ENCODE measurements at regions not wholly inside any gene's neighbourhood (a gene's known extent, or its start where the extent isn't known, plus 50 kb on each side); places are given as distances from the start of the nearest gene placed in this dataset.
A peak's percentile ranks its signal among the peaks of the same experiment; 100 is the strongest.

- Histone ChIP-seq H3K9me2 (ENCODE audit: insufficient read depth) (0 out of 2 replicates have a peak, but pooled peaks cover 6% of the 10 kb centered on the region), H3F3A (ENCODE audit: insufficient read depth, low read depth) (no peaks in the 10 kb centered on the region), H3K27me3 (ENCODE audit: insufficient read depth, low read depth) (peaks cover 15% of the 10 kb centered on the region), H2AFZ (no peak overlapping the region), H3K4me1 (replicated peaks; ENCODE audit: insufficient read depth) (no peaks in the 10 kb centered on the region), H3K4me2 (no peak overlapping the region), H3K27ac (no peak overlapping the region), H3K4me3 (no peak overlapping the region), H4K20me1 (ENCODE audit: insufficient read depth) (no peaks in the 10 kb centered on the region), H3K9me3 (ENCODE audit: insufficient read depth, low read depth) (no peaks in the 10 kb centered on the region), H3K36me3 (ENCODE audit: low read depth) (no peaks in the 10 kb centered on the region), H3K79me2 (ENCODE audit: low read depth) (no peaks in the 10 kb centered on the region)
- CTCF ChIA-PET = no interaction called here
- intact Hi-C loops (cut with micrococcal nuclease; ENCODE audit: unreplicated experiment) = no loop called here
- no peak for TF ChIP-seq EZH2 (IDR thresholded peaks at IDR 0.05; ENCODE audit: low read depth)
- TF ChIP-seq, protein P1, sequence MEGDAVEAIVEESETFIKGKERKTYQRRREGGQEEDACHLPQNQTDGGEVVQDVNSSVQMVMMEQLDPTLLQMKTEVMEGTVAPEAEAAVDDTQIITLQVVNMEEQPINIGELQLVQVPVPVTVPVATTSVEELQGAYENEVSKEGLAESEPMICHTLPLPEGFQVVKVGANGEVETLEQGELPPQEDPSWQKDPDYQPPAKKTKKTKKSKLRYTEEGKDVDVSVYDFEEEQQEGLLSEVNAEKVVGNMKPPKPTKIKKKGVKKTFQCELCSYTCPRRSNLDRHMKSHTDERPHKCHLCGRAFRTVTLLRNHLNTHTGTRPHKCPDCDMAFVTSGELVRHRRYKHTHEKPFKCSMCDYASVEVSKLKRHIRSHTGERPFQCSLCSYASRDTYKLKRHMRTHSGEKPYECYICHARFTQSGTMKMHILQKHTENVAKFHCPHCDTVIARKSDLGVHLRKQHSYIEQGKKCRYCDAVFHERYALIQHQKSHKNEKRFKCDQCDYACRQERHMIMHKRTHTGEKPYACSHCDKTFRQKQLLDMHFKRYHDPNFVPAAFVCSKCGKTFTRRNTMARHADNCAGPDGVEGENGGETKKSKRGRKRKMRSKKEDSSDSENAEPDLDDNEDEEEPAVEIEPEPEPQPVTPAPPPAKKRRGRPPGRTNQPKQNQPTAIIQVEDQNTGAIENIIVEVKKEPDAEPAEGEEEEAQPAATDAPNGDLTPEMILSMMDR (conservative IDR thresholded peaks at IDR 0.05) = no peak
- POLR2A ChIA-PET (ENCODE audit: unreplicated experiment) = interaction anchor here (0.6 kb wide), 1 partner anchor 106 kb away, joined by 3 read pairs; no protein-coding TSS in a partner anchor
- DNase-seq = no peak
- BruUV-seq (replicated peaks) = no TSS peak
These were observed 598.1 kb downstream of the SH2D4B start for GRCh38 chr10:81135851-81136250.

- no peak for TF ChIP-seq EZH2 (IDR thresholded peaks at IDR 0.05; ENCODE audit: low read depth)
- TF ChIP-seq, protein P1 (conservative IDR thresholded peaks at IDR 0.05) = no peak
- POLR2A ChIA-PET (ENCODE audit: unreplicated experiment) = interaction anchor here (0.6 kb wide), 1 partner anchor 106 kb away, joined by 3 read pairs; no protein-coding TSS in a partner anchor
These were observed 598.6 kb downstream of the SH2D4B start for GRCh38 chr10:81136261-81136660.

DNA sequence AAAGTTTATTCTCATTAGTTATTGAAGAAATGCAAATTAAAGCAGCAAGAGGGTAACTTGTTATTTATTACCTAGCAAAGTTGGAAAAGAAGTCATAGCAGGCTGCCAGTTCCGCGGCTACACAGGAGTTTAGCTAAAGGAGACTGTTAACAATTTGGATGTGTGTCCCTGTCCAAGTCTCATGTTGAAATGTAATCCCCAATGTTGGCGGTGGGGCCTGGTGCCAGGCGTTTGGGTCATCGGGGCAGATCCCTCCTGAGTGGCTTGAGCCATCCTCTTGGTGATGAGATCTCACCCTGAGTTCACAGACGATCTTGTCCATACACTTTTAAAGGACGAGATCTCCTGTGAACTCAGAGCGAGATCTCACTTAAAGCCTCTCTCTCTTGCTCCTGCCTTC is 608.3 kb downstream of the SH2D4B start:
- DNase-seq = no peak
- Histone ChIP-seq H4K20me1 (ENCODE audit: insufficient read depth) (no peaks in the 10 kb centered on the region), H3K79me2 (ENCODE audit: low read depth) (no peaks in the 10 kb centered on the region), H3K27me3 (ENCODE audit: insufficient read depth, low read depth) (no peaks in the 10 kb centered on the region), H3K4me3 (no peak overlapping the region), H2AFZ (0 out of 2 replicates have a peak overlapping the region, but pooled peaks have one; percentile 36), H3K4me1 (replicated peaks; ENCODE audit: insufficient read depth) (no peaks in the 10 kb centered on the region), H3K9me2 (ENCODE audit: insufficient read depth) (peaks cover 10% of the 10 kb centered on the region; the same call in 1 of the 2 replicates), H3K27ac (no peak overlapping the region), H3K36me3 (ENCODE audit: low read depth) (no peaks in the 10 kb centered on the region), H3K9me3 (ENCODE audit: insufficient read depth, low read depth) (no peaks in the 10 kb centered on the region), H3F3A (ENCODE audit: insufficient read depth, low read depth) (no peaks in the 10 kb centered on the region), H3K4me2 (no peak overlapping the region)
- intact Hi-C loops (cut with micrococcal nuclease; ENCODE audit: unreplicated experiment) = no loop called here
- no TSS peak for BruUV-seq (replicated peaks)
- TF ChIP-seq, protein P1 (conservative IDR thresholded peaks at IDR 0.05) = no peak
- no peak for TF ChIP-seq EZH2 (IDR thresholded peaks at IDR 0.05; ENCODE audit: low read depth)
- ChIA-PET POLR2A (ENCODE audit: unreplicated experiment) (no interaction called here), CTCF (no interaction called here)

More at GRCh38 chr10:81136261-81136660, 598.6 kb downstream of the SH2D4B start:
- H2AFZ ChIP-seq = no peak overlapping the region
- no peaks in the 10 kb centered on the region for H4K20me1 ChIP-seq (ENCODE audit: insufficient read depth)
- no TSS peak for BruUV-seq (replicated peaks)
- CTCF ChIA-PET = no interaction called here
- peaks cover 15% of the 10 kb centered on the region for H3K27me3 ChIP-seq (ENCODE audit: insufficient read depth, low read depth)
- no peaks in the 10 kb centered on the region for H3K9me3 ChIP-seq (ENCODE audit: insufficient read depth, low read depth)
- no peak overlapping the region for H3K4me2 ChIP-seq
- H3K27ac ChIP-seq = no peak overlapping the region
- H3K4me1 ChIP-seq (replicated peaks; ENCODE audit: insufficient read depth) = no peaks in the 10 kb centered on the region
- H3K4me3 ChIP-seq = no peak overlapping the region
- no peaks in the 10 kb centered on the region for H3F3A ChIP-seq (ENCODE audit: insufficient read depth, low read depth)
- no peaks in the 10 kb centered on the region for H3K36me3 ChIP-seq (ENCODE audit: low read depth)
- intact Hi-C loops (cut with micrococcal nuclease; ENCODE audit: unreplicated experiment) = no loop called here
- H3K9me2 ChIP-seq (ENCODE audit: insufficient read depth) = 0 out of 2 replicates have a peak, but pooled peaks cover 6% of the 10 kb centered on the region
- no peak for DNase-seq
- H3K79me2 ChIP-seq (ENCODE audit: low read depth) = no peaks in the 10 kb centered on the region
